Caki2 (cell line): ENCODE measurements at regions not wholly inside any gene's neighbourhood (a gene's known extent, or its start where the extent isn't known, plus 50 kb on each side); places are given as distances from the start of the nearest gene placed in this dataset.
A peak's percentile ranks its signal among the peaks of the same experiment; 100 is the strongest.
"Not testable (repeated sequence)": the region's sequence is repeated elsewhere in the genome, so short reads cannot be mapped to it uniquely, and the experiment has no call there.

ENCODE experiments used
- DNase-seq: peaks from one replicate; pipeline ENCODE4 v3.0.0-alpha.2; 2015; ENCODE audit warnings: low read depth
- in situ Hi-C: cut with HindIII; loops from 2 replicates; pipeline ENCODE4 v1.10.0; 2016; ENCODE audit warnings: low sequenced_read_pairs, low pct_unique_long_range_greater_than_20kb, mixed read lengths

DNA sequence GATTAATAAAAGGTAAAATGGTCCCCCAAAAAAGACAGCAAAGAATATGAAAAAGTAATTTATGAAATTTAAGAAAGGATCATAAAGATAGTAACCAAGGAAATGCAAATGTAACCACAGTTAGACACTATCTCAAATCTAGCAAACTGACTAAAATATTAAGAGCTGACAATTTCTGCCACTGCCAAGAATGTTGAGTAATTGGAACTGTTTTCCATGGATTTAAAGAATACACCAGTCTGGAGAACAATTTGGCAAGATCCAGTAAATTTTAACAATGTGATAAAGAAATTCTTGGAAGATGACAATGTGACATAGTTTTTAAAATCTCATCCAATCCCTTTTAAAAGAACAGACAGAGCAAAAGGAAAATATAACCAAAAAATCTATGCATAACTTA is 798.0 kb upstream of the MGAT4C start:
- DNase-seq: no peak

DNA sequence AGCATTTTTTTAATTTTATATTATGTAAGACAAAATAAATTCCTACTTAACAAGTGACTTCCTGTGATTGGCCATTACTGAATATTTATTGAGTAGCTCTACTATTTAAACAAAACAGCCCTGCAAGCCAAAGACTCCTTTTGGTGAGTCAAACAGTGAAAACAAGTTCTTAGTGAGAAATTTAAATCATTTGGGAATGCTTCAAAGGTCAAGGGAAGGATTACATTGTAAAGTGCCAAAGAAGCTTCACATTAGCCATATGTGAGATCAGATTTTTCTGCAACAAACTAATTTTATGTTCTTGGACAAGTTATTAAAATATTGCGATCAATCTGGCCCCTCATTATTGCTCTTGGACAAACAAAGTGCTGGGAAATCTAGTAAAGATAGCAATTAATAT is 795.4 kb upstream of the MGAT4C start:
- in situ Hi-C loops: no loop called here
- no peak for DNase-seq

More for the DNA sequence above, 798.0 kb upstream of the MGAT4C start:
- in situ Hi-C loops: no loop called here

- DNase-seq: no peak
- in situ Hi-C loops: no loop called here
These were observed 791.5 kb upstream of the MGAT4C start for GRCh38 chr12:87047691-87048090.

- in situ Hi-C loops: no loop called here
- no peak for DNase-seq
These were observed 783.3 kb upstream of the MGAT4C start for GRCh38 chr12:87039536-87039935.

DNA sequence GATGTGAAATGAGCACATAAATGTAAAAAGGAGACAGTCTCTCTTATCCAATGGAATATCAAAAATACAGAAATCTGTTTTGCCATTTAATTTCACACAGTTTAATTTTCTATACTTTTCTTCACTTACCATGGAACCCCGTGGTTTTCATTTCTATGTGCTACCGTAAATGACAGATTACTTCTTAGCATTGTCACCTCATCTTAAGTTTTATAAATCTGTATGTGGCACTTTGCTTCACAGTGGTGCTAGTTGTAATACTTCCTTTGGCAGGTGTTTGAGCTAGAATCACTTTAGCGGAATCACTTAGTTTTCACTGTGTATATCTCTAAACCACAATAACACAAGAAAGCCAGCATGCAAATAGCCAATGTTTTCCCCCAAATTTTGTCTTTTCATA is 781.9 kb upstream of the MGAT4C start:
- no peak for DNase-seq
- in situ Hi-C loops: no loop called here

DNA sequence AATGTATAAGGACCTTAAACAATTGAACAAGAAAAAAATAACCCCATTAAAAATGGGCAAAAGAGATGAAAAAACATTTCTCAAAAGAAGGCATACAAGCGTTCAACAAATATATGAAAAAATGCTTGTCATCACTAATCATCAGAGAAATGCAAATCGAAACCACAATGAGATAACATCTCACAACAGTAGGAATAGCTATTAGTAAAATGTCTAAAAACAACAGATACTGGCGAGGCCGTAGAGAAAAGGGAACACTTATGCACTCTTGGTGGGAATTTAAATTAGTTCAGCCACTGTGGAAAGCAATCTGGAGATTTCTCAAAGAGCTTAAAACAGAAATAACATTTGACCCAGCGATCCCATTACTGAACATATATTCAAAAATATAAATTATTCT is 769.8 kb upstream of the MGAT4C start:
- no peak for DNase-seq
- in situ Hi-C loops: no loop called here

- no peak for DNase-seq
- in situ Hi-C loops: no loop called here
These were observed 765.2 kb upstream of the MGAT4C start for GRCh38 chr12:87021400-87021799.

DNA sequence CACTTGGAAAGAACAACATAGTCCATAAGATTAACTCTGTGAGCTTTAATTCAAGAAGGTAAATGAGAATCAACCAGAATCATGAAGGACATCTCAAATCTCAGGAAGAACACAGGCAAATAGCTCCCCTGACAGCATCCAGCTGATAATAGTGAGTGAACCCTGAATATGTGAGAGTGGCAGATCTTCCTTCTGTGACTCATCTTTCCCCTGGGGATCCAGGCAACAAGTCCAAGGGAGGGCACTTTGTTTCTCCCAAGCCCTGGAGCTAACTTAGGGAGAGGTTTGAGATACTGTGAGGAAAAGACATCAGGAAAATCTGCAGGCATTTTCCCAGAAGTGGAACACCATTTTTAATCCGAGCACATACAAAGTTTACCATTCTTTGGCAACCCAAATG is 763.9 kb upstream of the MGAT4C start:
- no peak for DNase-seq
- in situ Hi-C loops: no loop called here

DNA sequence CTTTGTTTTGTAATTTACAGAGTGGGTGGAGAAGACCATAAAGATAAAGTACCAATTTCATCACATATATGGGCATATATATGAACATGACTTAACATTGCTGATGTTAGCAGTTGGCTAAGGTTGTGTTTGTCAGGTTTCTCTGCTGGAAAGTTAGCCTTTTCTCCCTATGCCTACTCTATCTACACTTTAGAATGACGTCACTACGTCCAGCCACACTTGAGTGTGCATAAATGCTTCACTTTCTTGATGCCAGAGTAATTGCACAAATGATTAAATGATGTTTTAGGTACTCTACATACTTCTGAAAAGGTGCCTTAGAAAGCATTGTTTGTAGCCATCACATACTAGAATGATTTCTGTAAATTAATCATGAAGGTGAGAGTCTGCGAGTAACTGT is 759.2 kb upstream of the MGAT4C start:
- no peak for DNase-seq
- in situ Hi-C loops: no loop called here

GRCh38 chr12:87008785-87009384 is 752.7 kb upstream of the MGAT4C start:
- no peak for DNase-seq
- in situ Hi-C loops: no loop called here

- in situ Hi-C loops: no loop called here
- DNase-seq: no peak
These were observed 744.9 kb upstream of the MGAT4C start for GRCh38 chr12:87001102-87001501.

DNA sequence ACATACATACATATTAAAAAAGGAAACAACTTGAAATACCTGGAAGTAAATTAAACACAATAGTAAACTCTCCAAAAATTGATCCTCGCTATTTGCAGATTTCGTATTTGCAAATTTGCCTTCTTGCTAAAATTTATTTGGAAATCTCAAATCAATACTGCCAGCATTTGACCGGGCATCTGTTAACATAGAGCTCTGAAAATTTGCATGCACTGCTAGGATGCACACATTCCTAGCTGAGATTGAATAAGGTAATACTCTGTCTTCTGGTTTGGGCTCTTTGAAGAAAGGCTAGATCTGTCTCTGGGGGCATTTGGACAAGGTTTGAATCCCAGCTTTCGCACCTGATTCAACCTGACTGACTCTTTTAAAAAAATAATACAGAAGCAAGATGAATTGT is 729.1 kb upstream of the MGAT4C start:
- in situ Hi-C loops: no loop called here
- DNase-seq: no peak

GRCh38 chr12:86970595-86970994 is 714.4 kb upstream of the MGAT4C start:
- DNase-seq, in situ Hi-C loops: not testable (repeated sequence)

DNA sequence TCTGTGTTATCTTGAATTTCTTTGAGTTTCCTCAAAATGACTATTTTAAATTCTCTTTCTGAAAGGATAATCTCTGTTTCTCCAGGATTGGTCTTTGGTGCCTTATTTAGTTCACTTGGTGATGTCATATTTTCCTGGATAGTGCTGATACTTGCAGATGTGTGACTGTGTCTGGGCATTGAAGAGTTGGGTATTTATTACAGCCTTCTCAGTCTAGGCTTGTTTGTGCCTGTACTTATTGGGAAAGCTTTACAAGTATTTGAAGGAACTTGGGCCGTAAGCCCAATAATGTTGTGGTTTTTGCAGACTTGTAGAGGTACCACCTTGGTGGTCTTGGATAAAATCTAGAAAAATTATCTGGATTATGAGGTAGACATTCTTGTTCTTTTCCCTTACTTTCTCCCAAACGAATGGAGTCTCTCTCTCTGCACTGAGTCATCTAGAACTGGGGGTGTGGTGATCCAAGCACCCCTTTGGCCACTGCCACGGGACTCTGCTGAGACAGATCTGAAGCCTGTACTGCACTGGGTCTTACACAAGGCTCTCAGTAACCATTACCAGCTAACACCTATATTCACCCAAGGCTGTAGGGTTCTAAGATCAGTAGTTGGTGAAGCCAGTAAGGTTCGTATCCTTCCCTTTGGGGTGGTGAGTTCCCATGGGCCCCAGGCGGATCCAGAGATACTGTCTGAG is 703.7 kb upstream of the MGAT4C start:
- in situ Hi-C loops: no loop called here
- no peak for DNase-seq

DNA sequence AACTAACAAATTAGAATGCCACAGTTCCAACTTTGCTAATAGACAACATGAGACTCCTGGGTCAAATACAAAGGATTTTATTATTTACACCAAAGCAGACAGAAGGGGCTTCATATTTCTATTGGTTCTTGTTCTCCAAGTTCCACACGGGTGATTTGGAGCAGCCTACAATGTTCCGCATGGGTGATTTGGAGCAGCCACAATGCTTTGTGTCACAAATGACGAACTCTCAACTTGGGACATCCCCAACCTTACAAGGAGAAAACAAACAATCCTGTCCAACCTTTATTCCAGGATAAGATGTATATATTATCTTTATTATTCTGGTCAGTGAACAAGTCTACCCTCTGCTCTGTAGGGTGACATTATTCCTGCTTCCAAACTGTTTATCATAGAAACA is 694.3 kb upstream of the MGAT4C start:
- DNase-seq: peak; percentile 80
- in situ Hi-C loops: no loop called here

DNA sequence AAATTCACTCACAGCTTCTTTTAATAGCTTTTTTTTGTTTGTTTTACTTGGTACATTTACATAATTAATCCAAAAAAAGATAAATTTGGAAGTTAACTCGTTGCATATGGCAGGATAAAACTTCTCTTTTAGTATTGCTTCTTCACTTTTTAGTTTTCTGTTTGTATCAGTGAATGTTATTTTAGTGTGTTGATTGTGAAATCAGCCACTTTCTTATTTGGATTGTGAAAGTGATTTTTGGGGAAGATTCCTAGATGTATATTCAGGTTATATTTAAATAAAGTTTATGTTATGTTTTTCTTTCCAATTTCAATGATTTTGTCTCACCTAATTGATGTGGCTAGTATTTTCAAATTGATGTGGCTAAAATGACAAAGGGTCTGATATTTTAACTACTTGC is 693.9 kb upstream of the MGAT4C start:
- DNase-seq: no peak
- in situ Hi-C loops: no loop called here

GRCh38 chr12:86948851-86949250 is 692.7 kb upstream of the MGAT4C start:
- in situ Hi-C loops: no loop called here
- no peak for DNase-seq

DNA sequence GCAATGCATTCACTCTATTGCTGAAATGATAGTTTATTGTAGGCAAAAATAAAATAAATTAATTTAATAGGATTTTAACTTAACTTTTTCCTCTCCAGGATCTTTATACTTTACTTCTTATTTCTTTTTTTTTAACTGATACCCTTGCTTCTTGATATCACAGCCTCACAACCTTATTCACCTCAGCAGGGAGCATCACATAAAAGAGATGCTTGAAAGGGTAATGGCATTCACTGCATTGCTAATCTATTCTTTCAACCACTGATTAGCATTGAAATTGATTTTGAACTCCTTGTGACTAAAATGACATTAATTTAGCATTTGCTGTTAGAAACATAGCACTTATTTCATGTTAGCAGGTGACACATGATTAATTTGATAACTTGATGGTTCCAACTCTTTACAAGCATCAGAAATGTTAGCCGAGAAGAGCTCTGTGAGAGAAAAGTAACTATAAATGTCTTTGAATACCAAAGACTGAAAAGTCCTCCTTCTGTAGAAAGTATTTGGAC is 689.5 kb upstream of the MGAT4C start:
- no peak for DNase-seq
- in situ Hi-C loops: no loop called here

GRCh38 chr12:86944197-86944819 is 688.1 kb upstream of the MGAT4C start:
- not testable (repeated sequence) for DNase-seq

GRCh38 chr12:86931714-86932113 is 675.5 kb upstream of the MGAT4C start:
- in situ Hi-C loops: no loop called here

More at GRCh38 chr12:86944197-86944819, 688.1 kb upstream of the MGAT4C start:
- in situ Hi-C loops: not testable (repeated sequence)

More at GRCh38 chr12:86931714-86932113, 675.5 kb upstream of the MGAT4C start:
- no peak for DNase-seq
